Stimulated activated CD8-positive, alpha-beta memory T cell treated with anti-CD3 and anti-CD28 coated beads, Interleukin-4, amount 100 ng/mL, for 1 hour (primary cell): ENCODE measurements at regions not wholly inside any gene's neighbourhood (a gene's known extent, or its start where the extent isn't known, plus 50 kb on each side); places are given as distances from the start of the nearest gene placed in this dataset.

Experiments
- DNase-seq, 2 donors: peaks; one replicate each; pipeline ENCODE4 v3.0.0-alpha.2; 2020; ENCODE audit warnings: low read depth in 2 of 2, low spot score in 1 of 2

GRCh38 chr2:120879431-120880295 is 144.0 kb downstream of the GLI2 start:
- DNase-seq, result no peak

- DNase-seq, result no peak
Observed at GRCh38 chr2:120880381-120880780, 144.7 kb downstream of the GLI2 start.

GRCh38 chr2:120881981-120882788 is 146.5 kb downstream of the GLI2 start:
- DNase-seq, result no peak

- DNase-seq, result no peak
Observed at GRCh38 chr2:120883607-120884440, 148.2 kb downstream of the GLI2 start.

- DNase-seq, result no peak
Observed at GRCh38 chr2:120884472-120885290, 149.0 kb downstream of the GLI2 start.

GRCh38 chr2:120885321-120885720 is 149.7 kb downstream of the GLI2 start:
- no peak for DNase-seq

- DNase-seq, result no peak
Observed at GRCh38 chr2:120885749-120886148, 150.1 kb downstream of the GLI2 start.

- DNase-seq, result no peak
Observed at GRCh38 chr2:120886534-120887319, 151.1 kb downstream of the GLI2 start.

GRCh38 chr2:120887320-120887697 is 151.6 kb downstream of the GLI2 start:
- DNase-seq, result no peak

GRCh38 chr2:120887741-120888231 is 152.1 kb downstream of the GLI2 start:
- no peak for DNase-seq

GRCh38 chr2:120888851-120889250 is 153.2 kb downstream of the GLI2 start:
- no peak for DNase-seq

- no peak for DNase-seq
Observed at GRCh38 chr2:120889936-120890335, 154.3 kb downstream of the GLI2 start.

GRCh38 chr2:120890566-120891360 is 155.1 kb downstream of the GLI2 start:
- no peak for DNase-seq

GRCh38 chr2:120892271-120892966 is 156.8 kb downstream of the GLI2 start:
- DNase-seq, result no peak

- DNase-seq, result no peak
Observed at GRCh38 chr2:120892967-120893667, 157.4 kb downstream of the GLI2 start.

- DNase-seq, result no peak
Observed at GRCh38 chr2:120893811-120894584, 158.3 kb downstream of the GLI2 start.

GRCh38 chr2:120894966-120895365 is 159.3 kb downstream of the GLI2 start:
- no peak for DNase-seq
